Non-pigmented ciliary epithelial cell (primary cell): ENCODE measurements at regions not wholly inside any gene's neighbourhood (a gene's known extent, or its start where the extent isn't known, plus 50 kb on each side); places are given as distances from the start of the nearest gene placed in this dataset.
A peak's percentile ranks its signal among the peaks of the same experiment; 100 is the strongest.

Experiments used
- DNase-seq: peaks from one replicate; pipeline ENCODE4 v3.0.0-alpha.2; 2010; ENCODE audit warnings: low read depth

- no peak for DNase-seq
These were observed 198.5 kb upstream of the PPFIA2 start for GRCh38 chr12:81957631-81958030.

DNA sequence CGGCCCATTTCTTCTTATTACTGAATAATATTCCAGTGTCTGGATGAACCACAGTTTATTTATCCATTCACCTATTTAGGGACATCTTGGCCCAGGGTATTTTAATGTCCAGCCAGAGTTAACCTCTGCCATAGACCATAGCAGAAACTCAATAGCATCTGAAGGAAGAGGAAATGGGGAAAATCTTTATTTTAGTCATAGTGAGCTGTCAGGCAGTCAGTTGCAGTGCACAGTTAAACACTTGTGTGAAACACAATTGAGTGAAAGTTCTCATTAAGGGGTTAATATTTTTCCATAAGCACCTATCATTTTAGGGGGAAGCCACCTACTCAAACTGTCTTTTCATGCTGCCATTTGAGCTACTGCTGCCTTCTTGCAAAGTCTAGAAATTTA is 197.3 kb upstream of the PPFIA2 start:
- no peak for DNase-seq

DNA sequence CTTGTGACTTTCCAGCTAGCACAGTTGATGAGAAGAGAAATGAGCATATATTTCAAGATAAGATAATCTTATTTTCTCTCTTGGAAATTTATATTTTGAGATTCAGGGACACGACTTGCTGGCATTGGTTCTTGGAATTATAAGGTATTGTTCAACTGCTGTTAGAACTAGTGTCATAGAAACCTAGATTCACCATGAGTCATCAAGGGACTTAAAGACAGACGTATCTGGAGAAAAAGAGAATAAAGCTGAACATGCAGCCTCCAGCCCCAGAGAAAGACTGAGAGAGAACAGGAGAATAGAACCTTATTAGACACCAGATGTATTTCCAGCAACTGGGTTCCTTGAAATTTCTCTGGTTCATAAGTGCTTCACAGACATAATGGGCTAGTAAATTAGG is 194.4 kb upstream of the PPFIA2 start:
- no peak for DNase-seq

DNA sequence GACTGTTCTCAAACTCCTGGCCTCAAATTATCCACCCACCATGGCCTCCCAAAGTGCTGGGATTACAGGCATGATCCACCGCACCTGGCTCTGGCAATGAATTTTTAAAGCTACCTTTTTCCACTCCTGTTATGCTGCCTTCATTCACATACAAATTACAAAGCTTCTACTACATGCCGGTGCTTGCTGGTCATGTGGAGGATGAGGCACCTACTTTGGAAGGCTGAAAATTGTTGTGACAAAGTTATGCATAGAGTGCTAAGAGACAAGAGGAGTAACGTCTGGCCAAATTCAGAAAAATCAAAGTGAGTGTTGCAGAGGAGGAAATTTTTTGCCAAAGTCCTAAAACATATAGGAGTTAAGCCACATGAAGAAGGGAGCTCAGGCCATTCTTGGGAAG is 191.7 kb upstream of the PPFIA2 start:
- no peak for DNase-seq

DNA sequence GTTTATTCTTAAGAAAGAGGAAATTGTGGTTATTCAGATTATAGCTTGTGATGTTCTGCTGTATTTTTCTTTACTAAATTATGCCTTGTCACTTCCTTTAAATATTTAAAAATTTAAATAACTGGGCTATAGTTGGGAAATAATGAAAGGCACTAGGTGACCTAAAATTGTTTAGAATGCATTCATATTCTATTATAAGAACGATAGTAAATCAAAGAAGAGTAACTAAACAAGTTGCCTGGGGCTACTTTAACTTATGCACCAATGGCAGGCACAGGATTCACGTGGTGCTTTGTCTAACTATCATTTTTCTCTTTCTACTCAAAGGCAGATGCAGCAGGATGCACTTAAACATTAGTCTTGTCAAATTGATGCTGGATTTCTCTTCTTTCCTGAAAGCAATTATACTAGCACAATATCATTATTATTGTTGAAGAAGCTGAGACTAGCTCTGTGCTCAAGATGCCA is 190.7 kb upstream of the PPFIA2 start:
- no peak for DNase-seq

DNA sequence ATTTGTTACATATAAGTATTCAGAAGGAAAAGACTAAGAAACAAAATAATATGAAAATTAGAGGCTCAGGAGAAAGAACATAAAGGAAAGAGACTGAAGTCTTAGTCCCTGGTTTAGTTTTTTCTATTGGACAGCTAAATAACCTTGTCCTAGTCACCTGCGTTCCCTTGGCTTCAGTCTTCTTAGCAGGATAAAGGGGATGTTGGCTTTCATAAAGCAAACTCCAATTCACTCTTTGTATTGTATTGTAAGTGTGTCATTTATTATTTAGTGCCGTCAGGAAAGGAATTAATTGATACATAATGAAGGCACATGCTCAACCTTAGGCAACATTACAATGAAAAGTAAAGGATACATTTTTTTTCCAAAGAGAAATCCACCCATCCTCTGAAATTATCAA is 190.3 kb upstream of the PPFIA2 start:
- DNase-seq: no peak

- no peak for DNase-seq
These were observed 185.7 kb upstream of the PPFIA2 start for GRCh38 chr12:81944886-81945285.

- DNase-seq: no peak
These were observed 183.4 kb upstream of the PPFIA2 start for GRCh38 chr12:81942594-81942993.

GRCh38 chr12:81930037-81930436 is 170.9 kb upstream of the PPFIA2 start:
- DNase-seq: no peak

- no peak for DNase-seq
These were observed 137.6 kb upstream of the PPFIA2 start for GRCh38 chr12:81896771-81897170.

DNA sequence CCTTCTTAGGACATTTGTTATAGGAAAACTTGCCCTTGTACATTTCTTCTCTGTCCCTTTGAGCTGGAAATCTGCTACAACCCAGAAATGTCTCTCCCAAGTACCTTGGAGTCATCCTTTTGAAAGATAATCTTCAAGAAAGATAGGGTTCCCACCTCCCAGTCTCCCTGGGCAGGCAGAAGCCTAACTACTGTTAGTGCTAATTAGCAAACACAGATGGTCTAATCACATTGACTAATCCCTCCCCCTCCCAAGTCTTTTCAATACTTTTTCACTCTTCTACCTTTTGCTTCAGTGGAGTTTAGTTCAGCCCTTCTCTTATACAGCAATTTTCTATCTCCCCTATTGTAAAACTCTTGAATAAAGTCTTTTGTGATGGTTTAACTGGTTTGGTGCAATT is 129.8 kb upstream of the PPFIA2 start:
- no peak for DNase-seq

GRCh38 chr12:81888106-81888740 is 129.1 kb upstream of the PPFIA2 start:
- peak; percentile 5 for DNase-seq

DNA sequence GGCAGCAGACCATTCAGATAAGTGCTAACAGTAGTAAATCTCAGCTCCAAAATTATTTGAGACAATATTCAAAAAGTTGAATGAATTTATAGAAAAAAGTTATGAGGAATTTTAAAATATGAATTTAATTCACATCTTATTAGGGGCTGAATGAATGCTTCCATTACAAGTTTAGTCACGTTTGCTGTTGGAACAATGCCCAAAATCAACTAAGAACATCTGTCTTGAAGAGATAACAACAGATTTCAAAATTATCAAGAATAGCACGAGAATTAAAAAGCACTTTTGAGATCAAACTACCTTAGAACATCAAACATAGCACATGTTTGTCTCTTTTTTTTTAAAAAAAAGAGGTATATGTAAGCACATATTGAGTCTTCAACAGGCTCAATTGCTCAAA is 115.4 kb upstream of the PPFIA2 start:
- no peak for DNase-seq

DNA sequence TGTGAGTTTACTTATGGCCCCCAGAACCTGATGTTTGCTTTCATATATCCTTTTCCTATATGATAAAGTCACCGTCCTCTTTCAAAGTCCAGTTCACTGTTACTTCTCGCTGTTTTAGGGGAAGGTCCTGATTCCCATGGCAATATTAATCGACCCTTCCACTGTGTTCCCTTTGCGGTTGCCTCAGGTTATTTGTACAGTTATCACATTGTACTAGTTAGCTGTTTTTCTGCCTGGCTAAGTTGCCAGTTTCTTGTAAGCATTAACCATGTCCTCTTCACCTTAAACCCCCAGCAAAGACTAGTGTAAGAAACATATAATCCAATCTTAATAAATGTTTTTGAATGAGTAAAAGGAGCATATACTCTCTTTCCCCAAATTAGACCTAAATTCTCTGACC is 115.0 kb upstream of the PPFIA2 start:
- no peak for DNase-seq

DNA sequence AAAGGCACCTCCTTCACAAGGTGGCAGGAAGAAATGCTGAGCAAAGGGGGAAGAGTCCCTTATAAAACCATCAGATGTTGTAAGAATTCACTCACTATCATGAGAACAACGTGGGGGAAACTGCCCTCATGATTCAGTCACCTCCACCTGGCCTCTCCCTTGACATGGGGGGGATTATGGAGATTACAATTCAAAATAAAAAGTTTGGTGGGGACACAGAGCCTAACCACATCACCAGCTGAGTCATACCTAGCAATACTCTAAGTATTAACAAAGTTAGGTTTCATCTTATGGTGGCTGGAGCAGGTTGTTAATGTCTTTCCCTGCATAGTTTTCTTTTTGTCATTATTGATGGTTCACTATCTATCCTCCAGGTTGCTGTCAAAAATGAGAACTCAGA is 113.2 kb upstream of the PPFIA2 start:
- no peak for DNase-seq

GRCh38 chr12:81866081-81866480 is 106.9 kb upstream of the PPFIA2 start:
- DNase-seq: no peak

DNA sequence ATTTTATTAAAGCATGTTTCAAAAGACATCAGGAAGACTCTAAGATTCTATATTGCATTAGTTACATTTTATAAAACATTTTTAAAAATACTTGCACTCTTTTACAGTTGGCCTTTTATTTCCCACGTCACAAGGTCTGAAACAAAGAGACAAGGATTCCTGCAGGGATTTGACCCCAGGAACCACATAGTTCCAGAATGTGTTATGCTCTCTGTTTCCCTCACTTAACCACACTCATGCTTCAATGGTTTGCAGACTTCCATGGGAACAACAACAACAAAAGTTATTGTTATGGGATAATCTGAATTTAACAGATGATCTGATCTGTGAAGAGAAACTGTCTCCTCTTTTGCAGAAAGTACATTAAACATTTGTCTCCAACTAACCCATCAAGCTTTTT is 104.3 kb upstream of the PPFIA2 start:
- DNase-seq: peak; percentile 47

- DNase-seq: no peak
These were observed 100.4 kb upstream of the PPFIA2 start for GRCh38 chr12:81859521-81859920.

GRCh38 chr12:81843599-81843998 is 84.4 kb upstream of the PPFIA2 start:
- no peak for DNase-seq

DNA sequence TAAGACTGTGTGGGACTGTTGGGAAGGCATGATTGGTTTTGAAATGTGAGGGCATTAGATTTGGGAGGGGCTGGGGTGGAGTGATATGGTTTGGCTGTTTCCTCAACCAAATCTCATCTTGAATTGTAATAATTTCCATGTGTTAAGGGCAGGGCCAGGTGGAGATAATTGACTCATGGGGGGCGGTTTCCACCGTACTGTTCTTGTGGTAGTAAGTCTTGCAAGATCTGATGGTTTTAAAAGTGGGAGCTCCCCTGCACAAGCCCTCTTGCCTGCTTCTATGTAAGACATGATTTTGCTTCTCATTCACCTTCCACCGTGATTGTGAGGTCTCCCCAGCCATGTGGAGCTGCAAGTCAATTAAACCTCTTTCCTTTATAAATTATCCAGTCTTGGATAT is 76.6 kb upstream of the PPFIA2 start:
- no peak for DNase-seq

DNA sequence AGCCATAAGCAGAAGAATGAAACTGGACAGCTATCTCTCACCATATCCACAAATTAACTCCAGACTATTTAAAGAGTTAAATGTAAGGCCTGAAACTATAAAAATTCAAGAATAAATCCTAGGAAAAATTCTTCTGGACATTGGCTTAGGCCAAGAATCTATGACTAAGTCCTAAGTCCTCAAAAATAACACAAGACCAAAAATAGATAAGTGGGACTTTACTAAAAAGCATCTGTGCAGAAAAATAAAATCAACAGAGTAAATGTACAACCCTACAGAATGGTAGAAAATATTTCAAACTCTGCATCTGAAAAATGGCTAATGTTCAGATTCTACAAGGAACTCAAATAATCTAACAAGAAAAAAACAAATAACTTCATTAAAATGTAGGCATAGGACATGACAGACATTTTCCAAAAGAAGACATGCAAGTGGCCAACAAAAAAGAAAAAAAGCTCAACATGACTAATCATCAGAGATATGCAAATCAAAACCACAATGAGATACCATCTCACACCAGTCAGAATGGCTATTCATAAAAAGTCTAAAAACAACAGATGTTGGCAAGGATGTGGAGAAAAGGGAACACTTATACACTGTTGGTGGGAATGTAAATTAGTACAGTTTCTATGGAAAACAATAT is 61.0 kb upstream of the PPFIA2 start:
- no peak for DNase-seq

GRCh38 chr12:81815611-81816010 is 56.5 kb upstream of the PPFIA2 start:
- DNase-seq: no peak

DNA sequence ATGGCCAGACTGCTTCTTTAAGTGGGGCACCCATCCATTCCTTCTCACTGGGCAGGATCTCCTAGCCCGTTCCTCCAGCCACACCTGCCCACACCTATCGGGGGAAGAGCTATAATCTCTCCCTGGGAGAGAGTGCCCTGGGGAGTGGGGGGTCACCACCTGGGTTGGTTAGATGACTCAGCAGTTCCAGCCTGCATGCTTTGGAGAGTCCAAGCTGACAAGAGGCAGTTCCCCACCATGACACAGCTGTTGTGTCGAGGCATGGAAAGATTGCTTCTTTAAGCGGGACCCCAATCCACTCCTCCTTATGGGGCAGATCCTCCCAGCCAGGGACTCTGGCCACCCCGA is 52.6 kb upstream of the PPFIA2 start:
- no peak for DNase-seq

GRCh38 chr12:81811061-81811777 is 52.1 kb upstream of the PPFIA2 start:
- DNase-seq: no peak
